Prostate gland (tissue), 2 donors: ENCODE measurements at regions not wholly inside any gene's neighbourhood (a gene's known extent, or its start where the extent isn't known, plus 50 kb on each side); places are given as distances from the start of the nearest gene placed in this dataset.

ENCODE experiments used
- POLR2A ChIP-seq: fragments of 450-650 bp; IDR thresholded peaks from one replicate; pipeline ENCODE4 v1.6.1; 2016; ENCODE audit warnings: antibody characterized with exemption, mild to moderate bottlenecking
- TF ChIP-seq, protein P1 (sequence below), 4 experiments: fragments of 200-600 bp in 2 of 4; fragments of 450-650 bp in 2 of 4; sonication (generic) in 2 of 4; IDR thresholded peaks; 1 replicate in 3 of 4; 2 replicates in 1 of 4; pipeline ENCODE4 v1.5.1; 2016 to 2019; ENCODE audit warnings: antibody characterized with exemption in 4 of 4, mild to moderate bottlenecking in 2 of 4, moderate library complexity in 2 of 4

DNA sequence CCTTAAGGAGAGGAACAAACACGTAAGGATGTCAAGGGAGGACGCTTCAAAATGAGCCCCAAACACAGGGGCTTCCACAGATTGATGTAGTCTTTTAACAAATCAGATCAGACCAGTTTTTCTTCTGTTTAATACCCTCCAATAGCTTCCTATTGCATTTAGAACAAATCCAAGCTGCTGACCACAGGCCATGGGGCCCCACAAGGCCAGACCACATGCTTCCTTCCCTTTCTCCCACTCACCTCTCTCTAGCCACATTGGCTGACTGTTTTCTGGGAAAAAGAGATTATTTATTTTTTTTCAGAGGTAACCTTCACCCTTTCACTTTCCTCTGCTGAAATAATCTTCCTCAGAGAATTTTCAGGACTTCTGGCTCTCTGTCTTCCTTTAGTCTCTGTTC is 380.6 kb downstream of the SIPA1L2 start:
- TF ChIP-seq, protein P1, sequence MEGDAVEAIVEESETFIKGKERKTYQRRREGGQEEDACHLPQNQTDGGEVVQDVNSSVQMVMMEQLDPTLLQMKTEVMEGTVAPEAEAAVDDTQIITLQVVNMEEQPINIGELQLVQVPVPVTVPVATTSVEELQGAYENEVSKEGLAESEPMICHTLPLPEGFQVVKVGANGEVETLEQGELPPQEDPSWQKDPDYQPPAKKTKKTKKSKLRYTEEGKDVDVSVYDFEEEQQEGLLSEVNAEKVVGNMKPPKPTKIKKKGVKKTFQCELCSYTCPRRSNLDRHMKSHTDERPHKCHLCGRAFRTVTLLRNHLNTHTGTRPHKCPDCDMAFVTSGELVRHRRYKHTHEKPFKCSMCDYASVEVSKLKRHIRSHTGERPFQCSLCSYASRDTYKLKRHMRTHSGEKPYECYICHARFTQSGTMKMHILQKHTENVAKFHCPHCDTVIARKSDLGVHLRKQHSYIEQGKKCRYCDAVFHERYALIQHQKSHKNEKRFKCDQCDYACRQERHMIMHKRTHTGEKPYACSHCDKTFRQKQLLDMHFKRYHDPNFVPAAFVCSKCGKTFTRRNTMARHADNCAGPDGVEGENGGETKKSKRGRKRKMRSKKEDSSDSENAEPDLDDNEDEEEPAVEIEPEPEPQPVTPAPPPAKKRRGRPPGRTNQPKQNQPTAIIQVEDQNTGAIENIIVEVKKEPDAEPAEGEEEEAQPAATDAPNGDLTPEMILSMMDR (IDR thresholded peaks at IDR 0.05) = no peak
- no peak for TF ChIP-seq POLR2A
